IMR-90 (cell line): ENCODE measurements at regions not wholly inside any gene's neighbourhood (a gene's known extent, or its start where the extent isn't known, plus 50 kb on each side); places are given as distances from the start of the nearest gene placed in this dataset.

ENCODE experiments used
- ATAC-seq: fragments of 200-7000 bp; cut with Tn5 transposase; 2 replicates; pipeline ENCODE4 v1.9.1; 2020; ENCODE audit warnings: low read depth, mild to moderate bottlenecking, moderate library complexity
- BruUV-seq: library from RNA; stranded (reverse); fragments of 400-500 nt; replicated peaks from 2 replicates; lab custom pipeline; 2021; lab: Mats Ljungman, UMichigan
- CTCF ChIA-PET: fragments of 300-600 bp; formaldehyde crosslinking; extraction: SDS; loops from one replicate; lab custom pipeline; 2021; ENCODE audit warnings: antibody characterized with exemption; lab: Yijun Ruan, JAX
- POLR2A ChIA-PET: fragments of 300-600 bp; sonication (Branson Sonifier 250); formaldehyde crosslinking; loops from one replicate; lab custom pipeline; 2022; ENCODE audit warnings: antibody characterized with exemption; ENCODE audit not compliant: unreplicated experiment; lab: Charles Lee
- DNase-seq: peaks from one replicate; pipeline ENCODE4 v3.0.0; 2013
- H2AFZ ChIP-seq: replicated peaks from 2 replicates; pipeline ENCODE3; 2013; ENCODE audit warnings: low read length, mild to moderate bottlenecking; ENCODE audit not compliant: poor library complexity
- H2AK5ac ChIP-seq: 2 replicates; pipeline ENCODE4 v1.6.1; 2013; ENCODE audit warnings: low read depth, low read length, inconsistent platforms
- H2AK9ac ChIP-seq: replicated peaks from 2 replicates; pipeline ENCODE3; 2013; ENCODE audit warnings: mild to moderate bottlenecking, low read depth, low read length, moderate library complexity; ENCODE audit not compliant: poor library complexity
- H2BK120ac ChIP-seq: 2 replicates; pipeline ENCODE4 v1.6.1; 2013; ENCODE audit warnings: low read depth, low read length, inconsistent platforms
- H2BK15ac ChIP-seq: 3 replicates; pipeline ENCODE4 v1.6.1; 2013; ENCODE audit warnings: low read depth, low read length, inconsistent platforms
- H2BK20ac ChIP-seq: 2 replicates; pipeline ENCODE4 v1.6.1; 2013; ENCODE audit warnings: low read depth, mild to moderate bottlenecking, inconsistent platforms, low read length, moderate library complexity
- H2BK5ac ChIP-seq: 2 replicates; pipeline ENCODE4 v1.6.1; 2013; ENCODE audit warnings: mild to moderate bottlenecking, low read depth, low read length, inconsistent platforms; ENCODE audit not compliant: poor library complexity, severe bottlenecking
- H3K14ac ChIP-seq: replicated peaks from 2 replicates; pipeline ENCODE4 v1.6.1; 2013; ENCODE audit warnings: low read depth, low read length, inconsistent platforms
- H3K18ac ChIP-seq: 2 replicates; pipeline ENCODE4 v1.6.1; 2013; ENCODE audit warnings: low read depth, low read length, control low read depth
- H3K23ac ChIP-seq: 2 replicates; pipeline ENCODE4 v1.6.1; 2013; ENCODE audit warnings: low read depth, low read length, inconsistent platforms
- H3K27ac ChIP-seq: 2 replicates; pipeline ENCODE4 v1.5.1; 2013; ENCODE audit warnings: mild to moderate bottlenecking, control low read depth, low read length; ENCODE audit not compliant: insufficient read depth
- H3K27me3 ChIP-seq: 2 replicates; pipeline ENCODE4 v1.6.1; 2013; ENCODE audit warnings: low read length; ENCODE audit not compliant: control insufficient read depth, insufficient read depth
- H3K36me3 ChIP-seq: 2 replicates; pipeline ENCODE4 v1.6.1; 2013; ENCODE audit warnings: low read length, mixed read lengths; ENCODE audit not compliant: control insufficient read depth, insufficient read depth
- H3K4ac ChIP-seq: 2 replicates; pipeline ENCODE4 v1.6.1; 2013; ENCODE audit warnings: low read depth, low read length, inconsistent platforms
- H3K4me1 ChIP-seq: 2 replicates; pipeline ENCODE4 v1.6.1; 2013; ENCODE audit warnings: low read length, mixed read lengths; ENCODE audit not compliant: control insufficient read depth, insufficient read depth
- H3K4me2 ChIP-seq: 2 replicates; pipeline ENCODE4 v1.6.1; 2013; ENCODE audit warnings: low read depth, mild to moderate bottlenecking, control low read depth, low read length, moderate library complexity
- H3K4me3 ChIP-seq: 2 replicates; pipeline ENCODE4 v1.5.1; 2013; ENCODE audit warnings: low read depth, mild to moderate bottlenecking, control low read depth, low read length, moderate library complexity; ENCODE audit not compliant: insufficient read depth
- H3K56ac ChIP-seq: 2 replicates; pipeline ENCODE4 v1.6.1; 2013; ENCODE audit warnings: low read length, inconsistent platforms; ENCODE audit not compliant: insufficient read depth; ENCODE audit errors: extremely low read depth
- H3K79me1 ChIP-seq, 2 experiments: 2 replicates each; pipeline ENCODE4 v1.6.1; 2013; ENCODE audit warnings: low read length in 2 of 2, inconsistent platforms in 1 of 2, low read depth in 1 of 2
- H3K9ac ChIP-seq: 2 replicates; pipeline ENCODE4 v1.6.1; 2013; ENCODE audit warnings: low read depth, low read length, control low read depth
- H3K9me1 ChIP-seq: 2 replicates; pipeline ENCODE4 v1.6.1; 2013; ENCODE audit warnings: low read length, inconsistent platforms; ENCODE audit not compliant: insufficient read depth
- H3K9me3 ChIP-seq: 2 replicates; pipeline ENCODE4 v1.6.1; 2013; ENCODE audit warnings: low read length; ENCODE audit not compliant: control insufficient read depth, insufficient read depth
- H4K20me1 ChIP-seq: 2 replicates; pipeline ENCODE4 v1.6.1; 2013; ENCODE audit warnings: low read length, inconsistent platforms; ENCODE audit not compliant: insufficient read depth
- H4K5ac ChIP-seq: 2 replicates; pipeline ENCODE4 v1.6.1; 2013; ENCODE audit warnings: mild to moderate bottlenecking, low read depth, low read length, control low read depth
- H4K8ac ChIP-seq, 2 experiments: 2 replicates each; pipeline ENCODE4 v1.6.1; 2013; ENCODE audit warnings: low read depth in 2 of 2, low read length in 2 of 2, control low read depth in 1 of 2, inconsistent platforms in 1 of 2
- H4K91ac ChIP-seq: 2 replicates; pipeline ENCODE4 v1.6.1; 2013; ENCODE audit warnings: low read depth, low read length, inconsistent platforms; ENCODE audit not compliant: insufficient read depth
- BHLHE40 ChIP-seq: fragments of 150-350 bp; IDR thresholded peaks from 2 replicates; pipeline ENCODE4 v1.6.1; 2016; ENCODE audit warnings: mild to moderate bottlenecking, low read depth, low read length
- CEBPB ChIP-seq: IDR thresholded peaks from 2 replicates; pipeline ENCODE4 v1.6.1; 2012; ENCODE audit warnings: low read depth, low read length, improper control_type of control experiment
- CHD1 ChIP-seq: IDR thresholded peaks from 2 replicates; pipeline ENCODE4 v1.6.1; 2012; ENCODE audit warnings: low read depth, low read length, improper control_type of control experiment
- FOS ChIP-seq: fragments of 150-350 bp; IDR thresholded peaks from 2 replicates; pipeline ENCODE4 v1.6.1; 2016; ENCODE audit warnings: low read depth, low read length
- MAFK ChIP-seq: IDR thresholded peaks from 2 replicates; pipeline ENCODE4 v1.6.1; 2012; ENCODE audit warnings: low read depth, low read length, improper control_type of control experiment
- MAZ ChIP-seq: IDR thresholded peaks from 2 replicates; pipeline ENCODE4 v1.6.1; 2012; ENCODE audit warnings: low read depth, mild to moderate bottlenecking, low read length, improper control_type of control experiment, moderate library complexity, borderline replicate concordance
- MXI1 ChIP-seq: IDR thresholded peaks from 2 replicates; pipeline ENCODE4 v1.6.1; 2012; ENCODE audit warnings: low read depth, mild to moderate bottlenecking, low read length, moderate library complexity, borderline replicate concordance
- NFE2L2 ChIP-seq: fragments of 150-350 bp; IDR thresholded peaks from 2 replicates; pipeline ENCODE4 v1.6.1; 2016; ENCODE audit warnings: low read depth, mild to moderate bottlenecking, low read length
- POLR2A ChIP-seq: IDR thresholded peaks from 2 replicates; pipeline ENCODE4 v1.6.1; 2012; ENCODE audit warnings: mild to moderate bottlenecking, low read depth, low read length
- RAD21 ChIP-seq: IDR thresholded peaks from 2 replicates; pipeline ENCODE4 v1.6.1; 2012; ENCODE audit warnings: low read length, improper control_type of control experiment
- RCOR1 ChIP-seq: IDR thresholded peaks from 2 replicates; pipeline ENCODE4 v1.6.1; 2012; ENCODE audit warnings: mild to moderate bottlenecking, low read length, improper control_type of control experiment; ENCODE audit not compliant: insufficient replicate concordance
- RFX5 ChIP-seq: IDR thresholded peaks from 2 replicates; pipeline ENCODE4 v1.8.0; 2012; ENCODE audit warnings: low read depth, mild to moderate bottlenecking, low read length, moderate library complexity
- SMC3 ChIP-seq: fragments of 150-350 bp; IDR thresholded peaks from 2 replicates; pipeline ENCODE4 v1.6.1; 2016; ENCODE audit warnings: low read depth, mild to moderate bottlenecking, antibody characterized with exemption, low read length, moderate library complexity
- WGBS, 2 experiments: methylation state at CpG; one replicate each; pipeline versions ENCODE4 v1.1.5 to v1.1.7; 2013; ENCODE audit warnings: missing lambda C conversion rate in 2 of 2; ENCODE audit not compliant: insufficient read length in 1 of 2; ENCODE audit errors: extremely low coverage in 2 of 2; 5-methylcytosine and 5-hydroxymethylcytosine counted together
- dilution Hi-C: fragments of 300-500 bp; cut with HindIII; formaldehyde crosslinking; loops from one replicate; pipeline ENCODE4 v1.14.3; 2018; ENCODE audit warnings: low sequenced_read_pairs; ENCODE audit not compliant: unreplicated experiment
- in situ Hi-C: fragments of 300-500 bp; cut with MboI; formaldehyde crosslinking; loops from 3 replicates; pipeline ENCODE4 v1.14.3; 2019; ENCODE audit warnings: low sequenced_read_pairs, inconsistent platforms, mixed read lengths
- intact Hi-C: fragments of 100-400 bp; cut with micrococcal nuclease; formaldehyde crosslinking; loops from 2 replicates; pipeline ENCODE4 v1.10.0; 2022
- TF ChIP-seq, protein P1 (sequence below): conservative IDR thresholded peaks from 2 replicates; pipeline ENCODE4 v1.5.1; 2012; ENCODE audit warnings: mild to moderate bottlenecking, low read depth, low read length, improper control_type of control experiment
- TF ChIP-seq, protein P2 (sequence below): fragments of 150-350 bp; IDR thresholded peaks from 2 replicates; pipeline ENCODE4 v1.6.1; 2017; ENCODE audit warnings: mild to moderate bottlenecking, antibody characterized with exemption, low read length, low read depth
- TF ChIP-seq, protein P3 (sequence below): fragments of 150-350 bp; IDR thresholded peaks from 2 replicates; pipeline ENCODE4 v1.6.1; 2016; ENCODE audit warnings: low read depth, mild to moderate bottlenecking, low read length, moderate library complexity, borderline replicate concordance

DNA sequence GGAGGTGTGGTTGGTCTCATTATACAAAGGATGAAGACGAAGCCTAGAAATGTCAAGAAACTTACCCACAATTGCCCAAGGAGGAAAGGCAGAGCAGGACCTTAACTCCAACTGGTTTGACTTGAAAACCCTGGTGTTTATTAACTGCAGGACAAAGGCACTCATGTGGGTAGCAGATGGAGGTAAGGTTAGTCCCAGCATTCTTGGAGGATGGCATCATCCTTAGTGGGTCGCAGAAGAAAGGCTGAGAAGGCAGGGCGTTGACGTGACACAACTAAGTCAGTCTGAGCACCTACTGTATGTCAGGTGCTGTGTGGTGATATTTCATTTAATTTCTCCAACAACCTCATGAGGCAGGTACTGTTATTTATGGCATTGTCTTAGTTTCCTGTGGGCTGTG is 101.3 kb downstream of the HAPSTR1 start:
- Histone ChIP-seq H3K4me3 (no peak overlapping the region), H3K9me1 (no peaks in the 10 kb centered on the region), H4K8ac (no peak overlapping the region), H3K23ac (no peak overlapping the region), H3K18ac (no peak overlapping the region), H4K91ac (no peak overlapping the region), H2AK5ac (no peak overlapping the region), H3K27me3 (no peaks in the 10 kb centered on the region; the same call in 1 of the 2 replicates), H3K14ac (no peak overlapping the region), H3K36me3 (no peaks in the 10 kb centered on the region), H3K9me3 (no peaks in the 10 kb centered on the region), H3K4me2 (no peak overlapping the region), H3K4ac (no peak overlapping the region), H4K20me1 (no peaks in the 10 kb centered on the region), H4K5ac (no peak overlapping the region), H2BK15ac (no peak overlapping the region), H3K4me1 (no peaks in the 10 kb centered on the region), H2BK120ac (no peak overlapping the region), H2BK5ac (no peak overlapping the region), H3K79me1 (no peaks in the 10 kb centered on the region), H2AK9ac (no peak overlapping the region), H3K9ac (no peak overlapping the region), H3K27ac (no peak overlapping the region), H3K56ac (no peak overlapping the region), H2BK20ac (no peak overlapping the region), H2AFZ (no peak overlapping the region)
- no peak for TF ChIP-seq CHD1
- TF ChIP-seq RAD21, result no peak
- no peak for TF ChIP-seq POLR2A
- TF ChIP-seq, protein P1, sequence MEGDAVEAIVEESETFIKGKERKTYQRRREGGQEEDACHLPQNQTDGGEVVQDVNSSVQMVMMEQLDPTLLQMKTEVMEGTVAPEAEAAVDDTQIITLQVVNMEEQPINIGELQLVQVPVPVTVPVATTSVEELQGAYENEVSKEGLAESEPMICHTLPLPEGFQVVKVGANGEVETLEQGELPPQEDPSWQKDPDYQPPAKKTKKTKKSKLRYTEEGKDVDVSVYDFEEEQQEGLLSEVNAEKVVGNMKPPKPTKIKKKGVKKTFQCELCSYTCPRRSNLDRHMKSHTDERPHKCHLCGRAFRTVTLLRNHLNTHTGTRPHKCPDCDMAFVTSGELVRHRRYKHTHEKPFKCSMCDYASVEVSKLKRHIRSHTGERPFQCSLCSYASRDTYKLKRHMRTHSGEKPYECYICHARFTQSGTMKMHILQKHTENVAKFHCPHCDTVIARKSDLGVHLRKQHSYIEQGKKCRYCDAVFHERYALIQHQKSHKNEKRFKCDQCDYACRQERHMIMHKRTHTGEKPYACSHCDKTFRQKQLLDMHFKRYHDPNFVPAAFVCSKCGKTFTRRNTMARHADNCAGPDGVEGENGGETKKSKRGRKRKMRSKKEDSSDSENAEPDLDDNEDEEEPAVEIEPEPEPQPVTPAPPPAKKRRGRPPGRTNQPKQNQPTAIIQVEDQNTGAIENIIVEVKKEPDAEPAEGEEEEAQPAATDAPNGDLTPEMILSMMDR, result no peak
- TF ChIP-seq FOS, result no peak
- no peak for TF ChIP-seq CEBPB
- no peak for TF ChIP-seq NFE2L2
- TF ChIP-seq, protein P2, sequence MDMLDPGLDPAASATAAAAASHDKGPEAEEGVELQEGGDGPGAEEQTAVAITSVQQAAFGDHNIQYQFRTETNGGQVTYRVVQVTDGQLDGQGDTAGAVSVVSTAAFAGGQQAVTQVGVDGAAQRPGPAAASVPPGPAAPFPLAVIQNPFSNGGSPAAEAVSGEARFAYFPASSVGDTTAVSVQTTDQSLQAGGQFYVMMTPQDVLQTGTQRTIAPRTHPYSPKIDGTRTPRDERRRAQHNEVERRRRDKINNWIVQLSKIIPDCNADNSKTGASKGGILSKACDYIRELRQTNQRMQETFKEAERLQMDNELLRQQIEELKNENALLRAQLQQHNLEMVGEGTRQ, result no peak
- TF ChIP-seq MAZ, result no peak
- no peak for TF ChIP-seq MAFK
- no peak for TF ChIP-seq BHLHE40
- TF ChIP-seq, protein P3, sequence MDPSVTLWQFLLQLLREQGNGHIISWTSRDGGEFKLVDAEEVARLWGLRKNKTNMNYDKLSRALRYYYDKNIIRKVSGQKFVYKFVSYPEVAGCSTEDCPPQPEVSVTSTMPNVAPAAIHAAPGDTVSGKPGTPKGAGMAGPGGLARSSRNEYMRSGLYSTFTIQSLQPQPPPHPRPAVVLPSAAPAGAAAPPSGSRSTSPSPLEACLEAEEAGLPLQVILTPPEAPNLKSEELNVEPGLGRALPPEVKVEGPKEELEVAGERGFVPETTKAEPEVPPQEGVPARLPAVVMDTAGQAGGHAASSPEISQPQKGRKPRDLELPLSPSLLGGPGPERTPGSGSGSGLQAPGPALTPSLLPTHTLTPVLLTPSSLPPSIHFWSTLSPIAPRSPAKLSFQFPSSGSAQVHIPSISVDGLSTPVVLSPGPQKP, result no peak
- no peak for TF ChIP-seq MXI1
- no peak for TF ChIP-seq RFX5
- TF ChIP-seq RCOR1, result no peak
- no peak for TF ChIP-seq SMC3
- in situ Hi-C loops, result no loop called here
- ChIA-PET CTCF (interaction anchor here (0.6 kb wide), 1 partner anchor 1453 kb away, joined by 3 read pairs; no protein-coding TSS in a partner anchor), POLR2A (no interaction called here)
- ATAC-seq (no peak), DNase-seq (no peak)
- BruUV-seq, result no TSS peak
- no CpG with 5 or more reads among the region's 4 CpGs for WGBS, 2 experiments
- dilution Hi-C loops, result no loop called here
- intact Hi-C loops, result no loop called here
